ENCODE measurements at regions not wholly inside any gene's neighbourhood (a gene's known extent, or its start where the extent isn't known, plus 50 kb on each side); places are given as distances from the start of the nearest gene placed in this dataset.
"Not testable (repeated sequence)": the region's sequence is repeated elsewhere in the genome, so short reads cannot be mapped to it uniquely, and the experiment has no call there.

DNA sequence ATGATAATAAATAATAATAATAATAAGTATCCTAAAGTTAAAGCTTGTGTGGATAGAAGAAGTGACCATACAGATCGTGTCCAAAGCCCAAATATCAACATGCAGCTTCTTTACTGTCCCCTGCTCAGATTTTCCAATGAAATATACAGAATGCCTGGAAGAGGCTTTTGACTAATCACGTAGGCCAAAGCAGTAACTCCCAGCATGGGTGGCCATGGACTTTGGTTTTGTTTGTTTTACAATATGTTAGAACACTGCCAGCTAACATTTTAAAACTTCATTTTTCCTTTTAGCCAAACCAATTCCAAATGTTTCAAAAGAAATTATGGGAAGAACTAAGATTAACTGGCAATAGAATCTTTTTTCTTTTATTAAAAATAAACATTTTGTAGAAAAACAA lies 400.0 kb upstream of the FLRT2 start:
- no peak for DNase-seq

DNA sequence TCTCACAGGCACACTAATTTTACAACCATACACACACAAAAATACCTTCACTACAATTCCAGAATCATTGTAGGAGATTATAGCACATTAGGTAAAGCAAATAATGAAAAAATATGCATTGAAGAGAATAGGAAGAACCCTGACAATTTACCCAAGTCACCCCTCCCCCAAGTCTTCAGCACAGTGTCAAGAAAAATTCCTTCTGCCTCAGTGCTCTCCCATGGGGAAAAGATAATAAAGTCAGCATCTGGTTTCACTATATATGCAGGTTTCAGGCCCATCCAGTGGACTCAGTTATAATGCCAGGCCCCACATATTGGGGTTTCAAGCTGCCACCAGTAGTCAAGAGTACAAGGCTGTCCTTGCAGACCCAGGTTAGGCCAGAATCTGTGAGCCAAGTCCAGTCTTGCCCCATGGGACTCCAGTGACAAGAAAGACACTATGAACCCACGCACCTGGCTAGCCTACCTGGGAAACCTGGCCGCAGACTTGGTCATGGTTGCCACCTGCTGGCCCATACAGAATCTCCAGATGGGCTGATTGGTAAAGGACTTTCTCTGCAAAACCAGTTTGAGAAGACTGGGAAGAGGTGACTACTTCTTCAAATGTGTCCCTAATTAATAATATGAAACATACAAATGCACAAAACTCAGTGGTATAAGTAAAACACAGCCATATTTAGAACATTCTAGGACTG lies 398.6 kb upstream of the FLRT2 start:
- DNase-seq, result no peak

DNA sequence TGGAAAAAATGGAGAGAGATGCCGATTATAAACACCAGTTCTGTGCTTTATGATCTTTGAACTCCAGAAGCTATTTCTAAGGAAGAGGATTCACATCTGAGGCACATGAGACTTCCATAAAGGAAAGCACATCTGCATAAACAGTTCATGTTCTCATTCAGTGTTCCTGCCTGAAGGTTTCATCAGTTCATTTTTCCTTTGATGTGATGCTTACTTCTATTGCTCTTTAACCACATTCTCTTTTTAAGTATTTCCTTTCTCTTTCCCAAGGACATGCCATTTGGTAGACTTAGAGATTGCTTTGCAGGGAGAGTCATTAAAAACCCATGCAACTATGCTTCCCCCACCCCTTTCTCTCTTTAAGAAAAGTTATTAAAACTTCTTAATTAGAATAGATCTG lies 387.0 kb upstream of the FLRT2 start:
- no peak for DNase-seq

DNA sequence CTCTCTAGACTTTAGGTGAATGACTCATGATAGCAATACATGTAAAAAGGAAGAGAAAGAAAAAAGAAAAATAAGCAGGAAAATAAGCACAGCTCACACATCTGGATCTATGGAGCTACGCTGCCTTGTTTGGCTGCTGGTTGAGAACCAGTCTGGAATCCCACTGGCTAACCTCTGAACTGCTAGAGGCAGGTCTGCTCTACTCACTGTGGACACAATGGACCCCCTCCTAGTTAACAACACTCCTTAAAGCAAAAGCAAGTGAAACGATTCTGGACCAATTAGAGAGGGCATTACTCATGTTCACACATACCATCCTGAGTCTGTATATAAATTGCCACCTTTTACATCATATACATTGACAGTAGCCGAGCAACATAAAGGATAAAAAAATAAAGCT lies 383.2 kb upstream of the FLRT2 start:
- no peak for DNase-seq

DNA sequence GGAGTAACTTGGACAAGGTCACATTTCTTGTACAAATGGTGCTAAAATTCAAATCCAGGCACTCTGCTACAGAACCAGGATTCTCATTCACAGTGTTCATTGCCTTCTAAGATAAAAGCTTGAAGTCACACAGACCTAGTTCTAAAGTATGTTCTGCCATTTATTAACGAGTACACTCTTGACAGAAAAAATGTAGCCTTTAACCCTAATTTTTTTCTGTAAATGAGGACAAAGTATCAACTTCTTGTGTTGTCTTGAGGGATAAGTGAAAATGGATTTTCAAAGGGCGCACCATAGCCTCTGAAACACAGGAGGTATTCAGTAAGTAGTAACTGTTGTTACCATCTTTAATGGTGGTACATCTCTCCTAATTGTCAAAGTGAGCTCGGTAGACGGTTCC lies 379.8 kb upstream of the FLRT2 start:
- no peak for DNase-seq

DNA sequence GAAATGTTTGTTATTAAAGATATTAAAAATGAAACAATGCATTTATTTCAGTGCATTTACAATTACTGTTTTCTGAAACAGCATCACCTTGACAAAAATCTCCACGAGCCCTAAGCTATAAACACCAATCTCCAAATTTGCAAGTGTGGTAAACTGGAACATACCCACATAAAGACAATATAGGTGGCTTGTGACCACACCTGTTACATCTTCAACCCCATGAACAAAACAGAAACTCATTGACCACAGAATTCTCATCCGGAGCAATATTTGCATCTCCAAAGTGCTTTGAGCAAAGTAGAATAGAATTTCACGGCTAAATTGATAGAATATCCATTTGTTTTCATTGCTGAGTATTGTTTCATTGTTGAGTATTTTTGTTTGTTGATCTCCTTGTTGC lies 375.2 kb upstream of the FLRT2 start:
- DNase-seq, result no peak

DNA sequence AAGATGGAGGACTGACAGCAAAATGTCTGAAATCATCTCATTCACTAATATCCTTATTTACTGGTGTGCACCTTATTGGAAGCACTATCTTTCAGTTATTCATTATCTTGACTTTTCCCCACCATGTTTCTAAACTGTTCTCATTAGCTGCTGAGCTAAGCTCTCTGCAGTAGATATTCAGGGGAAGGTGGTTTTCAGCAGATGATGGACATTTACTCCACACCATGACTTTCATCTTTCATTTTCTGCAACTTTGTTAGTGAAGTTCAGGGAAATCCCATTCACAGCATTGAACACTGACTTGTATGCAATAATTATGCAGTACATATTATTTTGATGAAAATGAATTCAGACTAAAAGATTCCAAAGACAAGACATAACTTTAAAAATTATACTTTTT lies 373.6 kb upstream of the FLRT2 start:
- DNase-seq, result no peak

DNA sequence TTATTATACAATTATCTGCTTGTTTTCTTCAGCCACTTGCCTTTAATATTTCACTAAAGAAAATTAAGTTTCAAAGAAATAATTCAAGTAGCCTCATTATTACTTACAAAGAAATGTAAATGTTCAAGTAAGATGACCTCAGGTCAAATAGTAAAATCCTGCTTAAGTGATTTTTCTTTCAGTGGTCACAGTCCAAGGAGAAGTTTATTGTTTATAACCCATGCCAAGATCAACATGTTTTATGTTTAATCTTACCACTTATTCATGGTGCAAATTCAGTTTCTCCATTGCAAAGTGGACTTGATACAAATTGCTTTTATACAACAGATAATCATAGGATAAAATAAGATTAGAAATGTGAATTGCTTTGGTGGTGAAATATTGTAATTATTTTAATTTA lies 370.2 kb upstream of the FLRT2 start:
- DNase-seq, result no peak

DNA sequence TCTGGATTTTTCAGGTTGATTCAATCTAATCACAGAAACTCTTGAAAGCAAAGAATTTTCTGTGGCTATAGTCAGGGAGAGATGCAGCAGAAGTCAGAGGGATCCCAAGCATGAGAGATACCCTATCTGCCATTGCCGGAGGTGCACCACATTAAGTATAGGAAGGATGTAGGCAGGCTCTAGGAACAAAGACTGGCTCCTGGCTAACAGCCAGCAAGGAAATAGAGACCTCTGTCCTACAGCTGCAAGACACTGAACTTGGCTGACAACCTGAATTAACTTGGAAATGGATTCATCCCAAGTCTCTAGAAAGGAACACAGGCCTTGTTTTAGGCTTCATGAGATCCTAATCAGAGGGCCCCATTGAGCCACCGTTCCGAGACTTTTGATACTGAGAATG lies 364.9 kb upstream of the FLRT2 start:
- DNase-seq, result no peak

DNA sequence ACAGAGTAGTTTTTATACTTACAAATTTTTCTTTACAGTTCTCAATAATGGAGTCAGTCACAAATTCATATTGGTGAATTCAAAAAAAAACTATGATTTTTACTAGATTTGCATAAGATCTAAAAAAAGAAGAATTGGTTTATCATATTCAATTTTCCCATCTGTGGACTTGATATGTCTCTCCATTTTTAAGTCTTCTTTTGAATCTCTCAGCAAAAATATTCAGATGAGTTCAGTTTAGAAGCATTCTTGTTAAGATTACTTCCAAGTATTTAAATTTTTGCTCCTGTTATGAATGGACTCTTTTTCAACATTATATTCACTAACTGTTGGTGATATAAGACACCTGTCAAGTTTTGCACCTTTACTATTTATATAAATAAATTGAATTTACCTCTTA lies 360.6 kb upstream of the FLRT2 start:
- no peak for DNase-seq

DNA sequence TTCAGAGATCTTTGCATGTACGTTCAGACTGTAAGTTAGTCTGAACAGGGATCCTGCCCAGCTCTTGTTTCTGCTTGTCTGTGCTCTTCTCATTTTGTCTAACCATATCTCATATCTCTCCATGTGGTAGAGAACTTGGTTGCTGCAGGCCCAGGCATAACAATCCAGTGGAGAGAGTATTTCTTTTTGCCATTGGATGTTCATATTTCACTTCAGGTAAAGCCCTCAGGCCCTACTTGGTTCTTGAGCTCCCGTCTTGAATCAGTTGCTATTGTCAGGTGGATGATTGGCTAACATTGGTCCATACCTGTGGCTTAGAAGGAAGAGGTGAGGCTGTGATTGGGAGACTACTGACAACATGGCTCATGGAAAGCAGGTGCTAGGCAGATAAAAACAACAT lies 357.7 kb upstream of the FLRT2 start:
- DNase-seq, result no peak

DNA sequence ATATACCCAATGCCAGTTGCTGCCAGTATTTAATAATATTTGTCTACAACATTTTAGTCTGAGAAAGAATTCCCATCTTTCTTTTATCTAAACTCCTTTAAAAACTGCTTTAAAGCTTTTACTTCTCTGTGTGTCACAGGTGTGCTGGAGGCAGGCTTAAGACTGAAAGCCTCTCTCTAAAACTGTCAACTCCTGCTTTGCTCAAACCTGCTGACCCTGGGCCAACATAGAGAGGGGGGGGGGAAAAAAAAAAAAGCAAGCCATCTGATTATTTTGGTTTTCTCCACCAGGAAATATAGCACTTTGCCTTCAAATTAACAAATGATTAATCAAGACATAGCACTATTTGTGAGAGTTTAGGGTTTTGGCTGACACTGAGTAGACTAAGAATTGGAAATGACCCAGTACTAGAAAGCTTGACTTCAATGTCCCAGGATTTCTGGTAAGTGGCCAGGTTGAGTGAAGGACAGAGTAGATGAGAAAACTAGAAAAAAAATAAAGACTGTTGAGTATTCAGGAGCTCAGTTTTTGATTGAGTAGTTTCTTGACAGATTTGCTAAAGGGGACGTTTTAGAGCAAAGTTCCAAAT lies 357.0 kb upstream of the FLRT2 start:
- DNase-seq, result no peak

DNA sequence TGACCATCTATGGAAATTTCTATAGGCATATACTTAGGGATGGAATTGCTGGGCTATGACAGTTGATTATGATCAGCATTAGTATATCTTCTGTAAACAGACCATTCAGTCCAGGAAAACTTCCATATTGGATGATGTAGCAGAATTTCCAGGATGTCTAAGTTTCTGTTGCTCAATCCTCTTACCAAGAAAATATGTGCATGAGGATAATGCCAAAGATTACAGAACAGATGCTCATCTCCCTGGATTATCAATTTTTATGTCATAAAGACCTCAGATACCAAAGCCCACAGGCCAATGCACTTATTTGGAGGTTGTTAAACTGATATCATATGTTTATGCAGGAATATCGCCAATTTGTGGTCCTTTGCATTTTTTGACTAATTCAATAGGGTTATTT lies 354.4 kb upstream of the FLRT2 start:
- no peak for DNase-seq

DNA sequence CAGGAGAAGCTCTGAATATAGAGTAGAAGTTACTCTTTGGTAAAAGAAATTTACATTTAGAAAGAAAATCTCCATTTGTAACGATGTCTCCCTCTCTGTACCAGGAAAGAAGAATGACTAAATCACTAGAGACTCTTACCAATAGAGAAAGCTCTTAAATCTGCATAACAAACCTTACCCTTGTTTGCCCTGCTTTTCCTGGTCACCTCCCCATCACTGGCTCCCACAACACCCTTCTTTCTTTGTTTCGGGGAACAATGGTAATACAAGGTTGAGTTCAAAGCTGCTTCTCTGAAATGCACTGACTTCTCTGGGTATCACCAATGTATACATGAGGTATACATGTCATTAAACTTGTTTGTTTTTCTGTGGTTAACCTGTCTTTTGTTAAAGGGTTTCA lies 351.1 kb upstream of the FLRT2 start:
- no peak for DNase-seq

DNA sequence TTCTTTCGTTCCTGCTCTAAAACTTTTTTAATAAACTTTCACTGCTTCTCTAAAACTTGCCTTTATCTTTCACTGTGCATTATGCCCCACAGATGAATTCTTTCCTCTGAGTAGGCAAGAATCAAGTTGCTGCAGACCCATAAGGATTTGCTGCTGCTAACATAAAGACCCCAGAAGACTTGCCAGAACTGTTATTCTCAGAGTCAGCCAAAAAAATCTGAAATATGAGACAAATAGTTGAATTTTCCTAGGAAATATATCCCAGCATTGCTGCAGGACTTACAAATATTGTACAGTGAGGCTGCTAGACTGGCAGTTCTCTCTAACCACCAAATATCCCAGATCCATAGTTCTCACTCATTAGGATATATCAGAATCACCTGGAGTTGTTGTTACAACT lies 349.1 kb upstream of the FLRT2 start:
- no peak for DNase-seq

DNA sequence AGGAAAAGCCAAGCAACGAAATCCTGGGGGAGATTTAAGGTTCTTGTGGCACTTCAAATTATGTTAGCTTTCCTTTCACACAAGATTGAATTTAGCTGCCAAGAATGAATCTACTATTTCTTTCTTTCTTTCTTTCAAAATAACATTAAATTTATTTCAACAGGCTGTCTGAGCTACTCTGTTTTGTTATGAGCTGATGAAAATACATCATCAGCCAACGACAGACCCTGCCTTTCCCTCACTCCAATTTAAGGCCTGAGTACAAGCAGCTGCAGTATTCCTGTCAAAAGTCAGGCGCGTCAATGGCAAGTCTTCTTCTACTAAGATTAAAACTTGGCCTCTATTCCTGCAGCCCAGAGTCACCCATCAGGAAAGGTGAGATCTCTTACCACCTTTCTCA lies 347.7 kb upstream of the FLRT2 start:
- DNase-seq, result no peak

DNA sequence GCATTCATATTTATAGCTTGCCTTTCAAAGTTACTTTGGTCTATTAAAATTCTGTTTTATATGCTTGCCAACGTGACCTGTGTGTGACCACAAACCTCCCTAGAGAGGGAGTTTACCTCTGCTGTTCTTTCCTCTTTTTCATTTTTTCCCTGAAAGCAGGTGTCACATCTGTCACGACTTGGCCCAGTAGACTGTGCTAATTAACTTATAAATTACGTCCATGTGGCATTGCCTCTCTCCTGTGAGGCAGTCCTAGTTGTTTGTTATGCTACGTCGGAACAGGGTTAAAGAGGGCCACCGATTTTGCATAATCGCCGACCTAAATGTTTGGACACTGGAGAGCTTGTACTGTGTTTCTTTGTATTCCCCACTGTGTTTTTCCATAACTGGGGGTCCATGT lies 343.9 kb upstream of the FLRT2 start:
- DNase-seq, result no peak

DNA sequence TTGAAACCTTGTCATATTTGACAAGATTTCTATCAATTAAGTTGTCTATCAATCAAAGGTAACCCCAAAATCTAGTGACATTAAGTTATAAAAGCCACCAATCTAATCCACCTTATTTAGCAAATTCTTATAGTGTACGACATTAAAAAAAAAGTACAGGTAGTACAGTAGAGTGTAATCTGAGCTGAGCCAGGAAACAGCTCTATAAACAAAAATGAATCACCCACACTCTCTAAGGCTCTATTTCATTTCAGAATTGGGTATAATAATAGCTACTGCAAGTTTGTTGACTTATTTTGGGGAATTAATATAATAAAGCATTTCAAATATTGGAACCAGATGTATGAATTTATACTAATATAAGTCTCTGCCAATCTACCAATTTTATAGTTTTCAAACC lies 342.4 kb upstream of the FLRT2 start:
- DNase-seq, result no peak

DNA sequence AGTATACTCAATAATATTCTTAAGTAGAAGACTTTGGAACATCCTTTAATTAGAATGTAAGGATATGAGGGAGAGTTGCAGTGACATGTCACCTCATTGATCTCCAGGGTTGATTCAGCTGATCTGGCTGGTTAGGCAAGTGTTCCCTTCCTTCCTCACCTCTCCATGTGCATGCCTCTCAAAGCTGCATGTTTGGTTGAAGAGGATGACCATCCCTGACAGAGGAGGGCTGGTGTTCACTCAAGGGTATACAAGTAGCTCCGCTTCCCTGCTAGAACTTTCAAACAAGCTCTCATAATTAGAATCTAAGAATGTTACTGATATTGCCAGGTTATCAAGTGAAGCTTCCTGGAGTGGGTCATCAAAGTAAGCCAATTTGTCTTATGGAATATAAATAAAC lies 341.1 kb upstream of the FLRT2 start:
- no peak for DNase-seq

DNA sequence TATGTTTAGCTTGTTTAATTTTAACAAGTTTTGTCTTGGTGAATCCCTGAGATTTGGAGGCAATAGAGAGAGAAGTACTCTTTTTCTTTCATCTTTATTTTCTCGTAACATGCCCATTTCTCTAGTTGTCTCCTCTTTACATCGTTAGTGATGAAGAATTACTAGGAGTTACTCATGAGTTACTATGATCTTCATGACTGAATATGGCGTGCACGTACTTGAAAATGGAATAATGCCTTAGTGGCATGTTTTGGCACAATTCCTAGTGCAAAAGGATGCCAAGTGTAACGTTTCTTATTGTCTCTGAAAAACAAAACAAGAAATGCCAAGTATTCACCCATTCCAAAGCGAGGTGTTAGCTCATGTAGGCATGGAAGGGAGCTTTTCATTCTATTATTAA lies 340.7 kb upstream of the FLRT2 start:
- not testable (repeated sequence) for DNase-seq

DNA sequence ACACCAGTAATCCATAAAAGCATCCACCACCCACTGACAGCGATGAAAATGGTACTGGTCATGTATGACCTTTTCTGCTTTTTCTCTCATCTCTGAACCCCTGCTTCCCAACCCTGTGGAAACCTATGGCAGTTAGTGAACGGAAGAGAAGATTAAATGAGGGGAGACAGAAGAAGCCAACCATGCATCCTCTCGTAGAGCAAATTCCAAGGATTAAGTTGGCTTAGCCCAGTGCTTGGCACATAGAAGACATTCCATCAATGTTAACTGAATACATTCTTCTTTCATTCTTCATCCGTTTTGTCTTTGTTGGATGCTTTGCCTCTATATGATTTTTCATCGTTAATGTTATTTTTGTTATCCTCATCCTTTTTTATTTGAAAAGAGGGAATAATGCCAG lies 339.7 kb upstream of the FLRT2 start:
- DNase-seq, result no peak

DNA sequence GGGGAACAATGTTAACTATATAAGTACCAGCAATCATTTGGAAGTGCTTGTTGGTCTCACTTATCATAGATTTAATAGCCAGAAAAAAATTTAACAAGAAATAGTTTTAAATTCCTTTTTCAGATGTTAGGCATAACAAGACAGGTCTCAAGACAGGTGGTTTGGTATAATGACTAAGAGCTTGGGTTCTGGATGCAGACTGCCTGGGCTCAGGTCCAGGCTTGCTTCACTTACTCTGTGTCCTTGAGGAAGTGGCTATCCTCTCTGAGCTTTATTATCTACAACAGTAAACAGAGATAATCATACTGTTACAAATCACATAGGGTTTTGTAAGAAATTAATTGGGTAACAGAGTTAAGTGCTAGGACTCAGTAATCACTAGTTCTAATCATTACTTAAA lies 338.0 kb upstream of the FLRT2 start:
- no peak for DNase-seq

DNA sequence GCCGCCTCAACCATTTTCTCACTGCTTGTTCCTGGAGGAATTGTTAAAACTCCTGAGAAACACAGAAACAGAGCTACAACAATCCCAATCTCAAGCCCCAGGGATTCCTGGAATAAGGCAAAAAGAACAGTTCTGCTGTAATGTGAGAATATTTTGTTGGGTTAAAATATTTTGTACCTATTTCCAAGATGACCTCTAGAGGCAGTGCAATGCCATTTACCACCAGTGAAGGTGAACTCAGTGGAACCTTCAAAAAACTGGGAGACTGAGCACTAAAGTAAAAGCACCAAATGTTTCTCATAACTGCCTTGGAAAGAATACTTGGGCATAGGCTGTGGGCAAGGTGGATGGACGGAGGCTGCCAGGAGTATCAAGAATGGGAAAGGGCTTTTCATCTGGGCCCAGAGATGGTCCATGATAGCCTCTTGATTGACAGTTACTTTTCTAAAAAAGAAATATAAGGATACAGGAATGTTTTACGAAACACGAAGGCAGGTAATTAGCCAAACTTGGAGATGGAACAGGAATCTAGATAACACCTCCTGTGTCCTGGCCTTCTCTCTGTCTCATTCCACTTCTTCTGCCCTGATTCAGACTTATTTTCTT lies 334.0 kb upstream of the FLRT2 start:
- DNase-seq, result peak in 3 of 4 experiments; percentile 9 to 42 (median 16)

DNA sequence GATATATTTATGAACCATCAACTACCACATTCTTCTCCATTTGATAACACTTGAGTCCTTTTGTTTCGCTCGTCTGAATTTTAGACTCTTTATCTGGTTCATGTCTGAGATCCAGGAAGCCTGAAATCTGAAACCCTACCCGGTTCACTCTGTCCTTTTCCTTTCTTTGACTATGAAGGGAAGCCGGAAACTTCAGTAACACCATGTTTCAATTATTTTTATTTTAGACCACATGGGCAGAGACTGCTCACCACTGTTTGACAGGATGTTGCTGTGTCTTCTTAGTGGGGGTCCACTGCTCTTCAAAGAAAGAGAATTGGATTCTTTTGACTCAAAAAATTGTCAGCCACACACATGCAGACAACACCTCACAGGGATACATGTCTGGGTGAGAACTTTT lies 331.9 kb upstream of the FLRT2 start:
- DNase-seq, result no peak

DNA sequence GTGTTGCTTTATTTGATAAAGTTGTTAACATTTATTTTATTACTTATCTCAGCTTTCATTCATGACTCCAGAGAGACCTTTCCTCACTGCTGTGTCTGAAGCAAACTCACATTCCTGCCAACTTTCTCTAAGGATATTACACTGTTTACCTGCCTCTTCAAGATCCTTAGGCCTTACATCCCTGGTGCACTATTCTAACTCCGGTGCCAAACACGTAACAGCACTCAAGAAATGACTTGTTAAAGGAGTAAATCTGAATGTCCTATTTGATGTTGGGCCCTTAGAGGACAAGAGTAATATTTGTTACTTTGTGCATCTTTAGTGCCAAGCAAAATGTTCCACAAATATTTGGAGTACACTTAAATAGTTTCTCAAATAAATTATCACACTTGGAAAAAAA lies 324.1 kb upstream of the FLRT2 start:
- no peak for DNase-seq

All from suppressor macrophage (primary cell).